Prostate gland (tissue), 2 donors: ENCODE measurements at regions not wholly inside any gene's neighbourhood (a gene's known extent, or its start where the extent isn't known, plus 50 kb on each side); places are given as distances from the start of the nearest gene placed in this dataset.

ENCODE experiments used
- POLR2A ChIP-seq: fragments of 450-650 bp; IDR thresholded peaks from one replicate; pipeline ENCODE4 v1.6.1; 2016; ENCODE audit warnings: antibody characterized with exemption, mild to moderate bottlenecking
- POLR2AphosphoS5 ChIP-seq: sonication (generic); formaldehyde crosslinking; IDR thresholded peaks from one replicate; pipeline ENCODE4 v1.6.1; 2017; ENCODE audit warnings: antibody characterized with exemption
- TF ChIP-seq, protein P1 (sequence below), 4 experiments: fragments of 200-600 bp in 2 of 4; fragments of 450-650 bp in 2 of 4; sonication (generic) in 2 of 4; IDR thresholded peaks; 1 replicate in 3 of 4; 2 replicates in 1 of 4; pipeline ENCODE4 v1.5.1; 2016 to 2019; ENCODE audit warnings: antibody characterized with exemption in 4 of 4, mild to moderate bottlenecking in 2 of 4, moderate library complexity in 2 of 4

DNA sequence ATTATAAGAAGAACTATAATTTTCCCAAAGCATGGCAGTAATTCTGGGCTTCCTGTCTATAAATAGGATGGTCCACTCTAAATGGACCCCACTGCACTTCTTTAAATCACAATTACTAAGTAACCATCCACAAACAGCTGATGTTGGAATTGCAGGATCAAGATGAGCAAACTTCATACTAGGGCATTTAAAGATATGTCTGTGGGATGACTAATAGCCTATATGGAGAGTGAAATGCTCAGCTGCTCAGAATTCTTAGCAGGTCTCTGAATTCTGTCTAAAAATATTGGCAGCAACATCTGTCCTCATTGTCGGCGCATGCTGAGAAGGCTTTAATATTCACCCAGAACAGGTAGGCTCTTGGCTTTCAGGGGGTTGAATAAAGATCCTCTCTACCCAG is 140.4 kb downstream of the SATB1 start:
- TF ChIP-seq, protein P1, sequence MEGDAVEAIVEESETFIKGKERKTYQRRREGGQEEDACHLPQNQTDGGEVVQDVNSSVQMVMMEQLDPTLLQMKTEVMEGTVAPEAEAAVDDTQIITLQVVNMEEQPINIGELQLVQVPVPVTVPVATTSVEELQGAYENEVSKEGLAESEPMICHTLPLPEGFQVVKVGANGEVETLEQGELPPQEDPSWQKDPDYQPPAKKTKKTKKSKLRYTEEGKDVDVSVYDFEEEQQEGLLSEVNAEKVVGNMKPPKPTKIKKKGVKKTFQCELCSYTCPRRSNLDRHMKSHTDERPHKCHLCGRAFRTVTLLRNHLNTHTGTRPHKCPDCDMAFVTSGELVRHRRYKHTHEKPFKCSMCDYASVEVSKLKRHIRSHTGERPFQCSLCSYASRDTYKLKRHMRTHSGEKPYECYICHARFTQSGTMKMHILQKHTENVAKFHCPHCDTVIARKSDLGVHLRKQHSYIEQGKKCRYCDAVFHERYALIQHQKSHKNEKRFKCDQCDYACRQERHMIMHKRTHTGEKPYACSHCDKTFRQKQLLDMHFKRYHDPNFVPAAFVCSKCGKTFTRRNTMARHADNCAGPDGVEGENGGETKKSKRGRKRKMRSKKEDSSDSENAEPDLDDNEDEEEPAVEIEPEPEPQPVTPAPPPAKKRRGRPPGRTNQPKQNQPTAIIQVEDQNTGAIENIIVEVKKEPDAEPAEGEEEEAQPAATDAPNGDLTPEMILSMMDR (IDR thresholded peaks at IDR 0.05) = no peak
- no peak for TF ChIP-seq POLR2A
- no peak for TF ChIP-seq POLR2AphosphoS5
